SK-N-SH treated with all-trans-retinoic acid at 6 μM for 48 hours (cell line): ENCODE measurements at regions not wholly inside any gene's neighbourhood (a gene's known extent, or its start where the extent isn't known, plus 50 kb on each side); places are given as distances from the start of the nearest gene placed in this dataset.

Experiments used
- BACH2 ChIP-seq: fragments of 250-450 bp; sonication (Bioruptor Pico); IDR thresholded peaks from 2 replicates; pipeline ENCODE4 v1.9.0; 2021; ENCODE audit warnings: mild to moderate bottlenecking, borderline replicate concordance
- OSR1 ChIP-seq: fragments of 250-450 bp; sonication (Bioruptor Pico); IDR thresholded peaks from 2 replicates; pipeline ENCODE4 v1.8.0; 2022; ENCODE audit warnings: moderate library complexity, mild to moderate bottlenecking, inconsistent platforms
- ZC3H10 ChIP-seq: fragments of 250-450 bp; sonication (Bioruptor Pico); IDR thresholded peaks from 2 replicates; pipeline ENCODE4 v1.5.1; 2021; ENCODE audit warnings: mild to moderate bottlenecking, moderate library complexity
- ZNF565 ChIP-seq: fragments of 450-650 bp; formaldehyde crosslinking; conservative IDR thresholded peaks from 2 replicates; pipeline ENCODE4 v1.5.0; 2020; ENCODE audit warnings: low read depth, mild to moderate bottlenecking, moderate library complexity
- TF ChIP-seq, protein P1 (sequence below): fragments of 250-450 bp; sonication (Bioruptor Pico); IDR thresholded peaks from 2 replicates; pipeline ENCODE4 v1.8.0; 2020; ENCODE audit warnings: mild to moderate bottlenecking, moderate library complexity, borderline replicate concordance

DNA sequence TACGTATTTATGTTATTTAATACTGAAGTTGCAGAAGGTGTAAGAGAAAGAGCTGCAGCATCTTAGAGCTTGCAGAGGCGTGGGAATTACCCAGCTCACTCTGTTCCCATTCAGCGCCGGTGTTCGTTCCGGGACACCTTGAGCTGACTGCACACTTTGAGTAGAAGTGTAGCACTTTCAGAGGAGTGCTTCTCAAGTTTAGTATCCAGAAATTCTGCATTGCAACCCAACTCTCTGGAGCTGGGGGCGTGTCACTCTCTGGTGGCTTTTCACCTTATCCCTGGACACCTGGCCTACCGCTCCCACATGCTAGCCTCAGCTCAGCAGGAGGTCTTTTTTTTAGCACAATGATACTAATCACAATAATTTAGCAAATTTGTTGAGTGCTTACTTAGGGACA lies 66.4 kb upstream of the SHH start:
- TF ChIP-seq, protein P1, sequence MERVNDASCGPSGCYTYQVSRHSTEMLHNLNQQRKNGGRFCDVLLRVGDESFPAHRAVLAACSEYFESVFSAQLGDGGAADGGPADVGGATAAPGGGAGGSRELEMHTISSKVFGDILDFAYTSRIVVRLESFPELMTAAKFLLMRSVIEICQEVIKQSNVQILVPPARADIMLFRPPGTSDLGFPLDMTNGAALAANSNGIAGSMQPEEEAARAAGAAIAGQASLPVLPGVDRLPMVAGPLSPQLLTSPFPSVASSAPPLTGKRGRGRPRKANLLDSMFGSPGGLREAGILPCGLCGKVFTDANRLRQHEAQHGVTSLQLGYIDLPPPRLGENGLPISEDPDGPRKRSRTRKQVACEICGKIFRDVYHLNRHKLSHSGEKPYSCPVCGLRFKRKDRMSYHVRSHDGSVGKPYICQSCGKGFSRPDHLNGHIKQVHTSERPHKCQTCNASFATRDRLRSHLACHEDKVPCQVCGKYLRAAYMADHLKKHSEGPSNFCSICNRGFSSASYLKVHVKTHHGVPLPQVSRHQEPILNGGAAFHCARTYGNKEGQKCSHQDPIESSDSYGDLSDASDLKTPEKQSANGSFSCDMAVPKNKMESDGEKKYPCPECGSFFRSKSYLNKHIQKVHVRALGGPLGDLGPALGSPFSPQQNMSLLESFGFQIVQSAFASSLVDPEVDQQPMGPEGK (CRISPR knock-in tag): no peak
- no peak for TF ChIP-seq BACH2 (CRISPR knock-in tag)
- no peak for TF ChIP-seq ZNF565
- TF ChIP-seq OSR1 (CRISPR knock-in tag): no peak
- no peak for TF ChIP-seq ZC3H10 (CRISPR knock-in tag)
